Mucosa of rectum (tissue), 2 donors: ENCODE measurements at regions not wholly inside any gene's neighbourhood (a gene's known extent, or its start where the extent isn't known, plus 50 kb on each side); places are given as distances from the start of the nearest gene placed in this dataset.

Source experiments
- H3K27ac ChIP-seq, 2 donors: one replicate each; pipeline ENCODE4 v1.7.0; 2013; ENCODE audit warnings: inconsistent platforms in 2 of 2, low read depth in 2 of 2, low read length in 2 of 2
- H3K27me3 ChIP-seq, 2 donors: one replicate each; pipeline ENCODE4 v1.7.0; 2013; ENCODE audit warnings: low read length in 2 of 2; ENCODE audit not compliant: control insufficient read depth in 2 of 2, insufficient read depth in 2 of 2
- H3K36me3 ChIP-seq, 2 donors: one replicate each; pipeline ENCODE4 v1.7.0; 2013; ENCODE audit warnings: low read length in 2 of 2; ENCODE audit not compliant: control insufficient read depth in 2 of 2, insufficient read depth in 2 of 2
- H3K4me1 ChIP-seq, 2 donors: one replicate each; pipeline ENCODE4 v1.7.0; 2013; ENCODE audit warnings: low read length in 2 of 2, mild to moderate bottlenecking in 1 of 2; ENCODE audit not compliant: control insufficient read depth in 2 of 2, insufficient read depth in 2 of 2
- H3K4me3 ChIP-seq, 2 donors: one replicate each; pipeline ENCODE4 v1.7.0; 2013; ENCODE audit warnings: low read length in 2 of 2
- H3K9ac ChIP-seq, 2 donors: one replicate each; pipeline ENCODE4 v1.7.0; 2013; ENCODE audit warnings: low read length in 2 of 2, low read depth in 1 of 2, mild to moderate bottlenecking in 1 of 2
- H3K9me3 ChIP-seq, 2 donors: one replicate each; pipeline ENCODE4 v1.7.0; 2013; ENCODE audit warnings: low read length in 2 of 2; ENCODE audit not compliant: control insufficient read depth in 2 of 2
- donor health status: healthy.
- donor health status: Normal muscosa, but diverticular disease.

DNA sequence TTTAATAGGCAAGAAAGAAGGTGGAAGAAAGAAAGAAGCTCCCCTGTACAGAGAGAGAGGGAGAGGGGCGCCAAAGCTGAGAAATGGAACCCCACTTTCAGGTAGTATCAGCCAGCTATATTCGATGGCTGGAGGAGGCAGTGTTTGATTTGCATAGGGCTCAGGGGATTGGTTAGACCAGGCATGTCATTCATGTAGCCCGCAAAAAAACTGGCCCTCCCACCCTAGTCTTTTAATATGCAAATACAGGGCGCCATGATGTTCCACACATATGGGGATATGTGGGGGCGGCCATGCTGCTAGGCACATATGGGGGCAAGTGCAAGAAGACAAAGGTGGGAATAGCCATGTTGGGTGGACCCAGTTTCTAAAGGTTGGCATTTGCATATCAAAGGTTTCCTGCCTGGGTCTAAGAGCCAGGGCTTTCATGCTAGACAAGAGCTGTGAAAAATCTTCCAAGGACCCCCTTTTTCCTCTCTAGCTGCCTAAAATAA, 174.4 kb upstream of the ADRA1B start:
- Histone ChIP-seq H3K4me1 (no peaks in the 10 kb centered on the region), H3K27me3 (no peaks in the 10 kb centered on the region), H3K9me3 (no peaks in the 10 kb centered on the region), H3K4me3 (no peak overlapping the region), H3K36me3 (no peaks in the 10 kb centered on the region), H3K27ac (no peak overlapping the region), H3K9ac (no peak overlapping the region)

DNA sequence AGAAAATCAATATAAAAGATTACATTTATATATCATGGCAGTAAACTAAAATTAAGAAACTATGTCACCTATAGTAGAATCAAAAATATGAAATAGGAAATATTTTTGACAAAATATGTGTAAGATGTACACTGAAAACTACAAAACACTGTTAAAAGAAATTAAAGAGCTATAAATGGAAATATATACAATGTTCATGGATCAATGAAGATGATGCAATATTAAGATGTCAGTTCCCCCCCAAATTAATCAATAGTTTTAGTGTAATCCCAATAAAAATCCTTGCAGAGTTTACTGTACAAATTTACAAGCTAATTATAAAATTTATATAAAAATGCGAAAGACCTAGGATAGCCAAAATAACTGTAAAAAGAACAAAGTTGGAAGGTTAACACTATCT, 173.0 kb upstream of the ADRA1B start:
- Histone ChIP-seq H3K9ac (no peak overlapping the region), H3K9me3 (no peaks in the 10 kb centered on the region), H3K4me3 (no peak overlapping the region), H3K4me1 (no peaks in the 10 kb centered on the region), H3K27ac (no peak overlapping the region), H3K27me3 (no peaks in the 10 kb centered on the region), H3K36me3 (no peaks in the 10 kb centered on the region)

GRCh38 chr5:159746707-159747106, 169.6 kb upstream of the ADRA1B start:
- Histone ChIP-seq H3K4me3 (no peak overlapping the region), H3K4me1 (no peaks in the 10 kb centered on the region), H3K9me3 (no peaks in the 10 kb centered on the region), H3K27me3 (no peaks in the 10 kb centered on the region), H3K9ac (no peak overlapping the region), H3K36me3 (no peaks in the 10 kb centered on the region), H3K27ac (no peak overlapping the region)

DNA sequence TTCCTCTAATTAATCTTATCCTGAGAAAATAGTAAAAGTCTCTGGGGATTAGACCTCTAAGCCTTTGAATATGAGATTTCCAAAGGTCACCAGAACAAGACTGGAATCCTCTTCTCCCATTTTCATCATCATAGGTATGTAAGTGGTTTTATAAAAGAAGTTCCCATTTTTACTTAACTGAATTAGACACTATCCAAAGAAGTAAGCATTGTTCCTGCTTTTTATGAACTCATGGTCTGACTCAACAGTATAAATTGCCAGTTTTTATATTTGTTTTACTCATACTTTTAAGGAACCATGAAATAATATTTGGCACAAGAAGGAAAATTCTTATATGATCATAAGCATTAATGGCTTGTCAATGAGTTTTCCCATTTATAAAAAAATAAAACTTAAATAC, 167.1 kb upstream of the ADRA1B start:
- Histone ChIP-seq H3K4me3 (no peak overlapping the region), H3K9me3 (no peaks in the 10 kb centered on the region), H3K9ac (no peak overlapping the region), H3K27ac (no peak overlapping the region), H3K4me1 (no peaks in the 10 kb centered on the region), H3K36me3 (no peaks in the 10 kb centered on the region), H3K27me3 (no peaks in the 10 kb centered on the region)

GRCh38 chr5:159750226-159750625, 166.1 kb upstream of the ADRA1B start:
- Histone ChIP-seq H3K4me3 (no peak overlapping the region), H3K9me3 (no peaks in the 10 kb centered on the region), H3K27ac (no peak overlapping the region), H3K36me3 (no peaks in the 10 kb centered on the region), H3K9ac (no peak overlapping the region), H3K27me3 (no peaks in the 10 kb centered on the region), H3K4me1 (no peaks in the 10 kb centered on the region)

DNA sequence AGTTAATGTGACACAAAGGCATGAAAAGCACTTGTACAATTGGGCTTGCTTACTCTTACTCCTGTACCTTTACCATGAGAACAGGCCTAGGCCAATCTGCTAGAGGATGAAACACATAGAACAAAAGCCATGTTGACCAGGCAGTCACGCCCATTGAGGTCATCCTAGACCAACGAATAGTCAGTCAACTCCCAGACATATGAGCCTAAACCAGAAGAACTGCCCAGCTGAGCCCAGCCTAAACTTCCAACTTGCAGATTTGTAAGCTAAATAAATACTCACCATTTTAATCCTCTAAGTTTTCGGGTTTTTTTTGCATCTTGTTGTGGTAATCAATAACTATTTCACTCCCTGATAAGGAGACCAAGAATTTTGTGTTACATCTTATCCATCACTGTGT, 164.8 kb upstream of the ADRA1B start:
- no peaks in the 10 kb centered on the region for H3K4me1 ChIP-seq
- no peak overlapping the region for H3K4me3 ChIP-seq
- H3K27me3 ChIP-seq, result no peaks in the 10 kb centered on the region
- H3K9me3 ChIP-seq, result no peaks in the 10 kb centered on the region
- H3K27ac ChIP-seq, result no peak overlapping the region
- no peak overlapping the region for H3K9ac ChIP-seq
- no peaks in the 10 kb centered on the region for H3K36me3 ChIP-seq

GRCh38 chr5:159752622-159753275, 163.5 kb upstream of the ADRA1B start:
- Histone ChIP-seq H3K36me3 (no peaks in the 10 kb centered on the region), H3K9ac (no peak overlapping the region), H3K9me3 (no peaks in the 10 kb centered on the region), H3K27ac (no peak overlapping the region), H3K4me1 (no peaks in the 10 kb centered on the region), H3K27me3 (no peaks in the 10 kb centered on the region), H3K4me3 (no peak overlapping the region)

- H3K27ac ChIP-seq, result no peak overlapping the region
- H3K36me3 ChIP-seq, result no peaks in the 10 kb centered on the region
- no peaks in the 10 kb centered on the region for H3K27me3 ChIP-seq
- H3K9ac ChIP-seq, result no peak overlapping the region
- H3K9me3 ChIP-seq, result no peaks in the 10 kb centered on the region
- no peak overlapping the region for H3K4me3 ChIP-seq
- H3K4me1 ChIP-seq, result no peaks in the 10 kb centered on the region
These were observed 158.1 kb upstream of the ADRA1B start for GRCh38 chr5:159758189-159758588.

DNA sequence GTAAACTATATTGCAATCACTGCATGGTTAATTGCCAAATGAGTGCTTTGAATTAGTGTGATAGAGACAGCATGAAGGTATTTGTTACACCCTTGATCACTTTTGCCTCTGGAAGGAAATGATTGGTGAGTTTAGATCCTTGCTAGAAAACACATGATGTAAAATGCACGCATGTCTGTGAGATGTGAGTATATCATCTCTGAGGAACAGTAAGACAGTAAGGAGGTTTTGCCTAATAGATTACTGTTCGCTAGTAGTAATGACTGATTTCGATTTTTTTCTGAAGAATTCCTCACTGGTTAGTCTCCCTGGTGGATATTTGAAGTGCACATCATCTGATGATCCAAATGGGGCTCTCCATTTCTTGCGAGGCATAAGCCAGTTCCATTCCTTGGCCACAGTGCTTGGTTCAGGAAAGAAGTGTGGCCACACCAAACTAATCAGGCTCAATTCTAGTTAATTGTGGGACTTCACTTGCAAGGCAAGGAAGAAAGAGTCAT, 156.4 kb upstream of the ADRA1B start:
- H3K36me3 ChIP-seq, result no peaks in the 10 kb centered on the region
- no peaks in the 10 kb centered on the region for H3K27me3 ChIP-seq
- no peak overlapping the region for H3K9ac ChIP-seq
- no peaks in the 10 kb centered on the region for H3K9me3 ChIP-seq
- H3K4me1 ChIP-seq, result no peaks in the 10 kb centered on the region
- no peak overlapping the region for H3K27ac ChIP-seq
- H3K4me3 ChIP-seq, result no peak overlapping the region

- H3K27ac ChIP-seq, result no peak overlapping the region
- H3K4me3 ChIP-seq, result no peak overlapping the region
- H3K9ac ChIP-seq, result no peak overlapping the region
- no peaks in the 10 kb centered on the region for H3K4me1 ChIP-seq
- no peaks in the 10 kb centered on the region for H3K27me3 ChIP-seq
- no peaks in the 10 kb centered on the region for H3K36me3 ChIP-seq
- no peaks in the 10 kb centered on the region for H3K9me3 ChIP-seq
These were observed 153.4 kb upstream of the ADRA1B start for GRCh38 chr5:159762921-159763320.
